ENCODE measurements at regions not wholly inside any gene's neighbourhood (a gene's known extent, or its start where the extent isn't known, plus 50 kb on each side); places are given as distances from the start of the nearest gene placed in this dataset.
A peak's percentile ranks its signal among the peaks of the same experiment; 100 is the strongest.

- no peak for TF ChIP-seq CTCF (conservative IDR thresholded peaks at IDR 0.05; ENCODE audit: control insufficient read depth, insufficient read depth, low read depth, low read length)
- no peak for DNase-seq (ENCODE audit: low read depth)
- no peak overlapping the region for H3K4me3 ChIP-seq (ENCODE audit: control insufficient read depth, low read depth, low read length)
These were observed 80.7 kb upstream of the ZNF280D start for GRCh38 chr15:56813995-56814394.

- no peak overlapping the region for H3K4me3 ChIP-seq (ENCODE audit: control insufficient read depth, low read depth, low read length)
- no peak for TF ChIP-seq CTCF (conservative IDR thresholded peaks at IDR 0.05; ENCODE audit: control insufficient read depth, insufficient read depth, low read depth, low read length)
- no peak for DNase-seq (ENCODE audit: low read depth)
These were observed 79.7 kb upstream of the ZNF280D start for GRCh38 chr15:56812961-56813360.

- H3K4me3 ChIP-seq (ENCODE audit: control insufficient read depth, low read depth, low read length), result no peak overlapping the region
- DNase-seq (ENCODE audit: low read depth), result no peak
- TF ChIP-seq CTCF (conservative IDR thresholded peaks at IDR 0.05; ENCODE audit: control insufficient read depth, insufficient read depth, low read depth, low read length), result no peak
These were observed 78.9 kb upstream of the ZNF280D start for GRCh38 chr15:56812221-56812620.

- no peak for DNase-seq (ENCODE audit: low read depth)
- H3K4me3 ChIP-seq (ENCODE audit: control insufficient read depth, low read depth, low read length), result no peak overlapping the region
- no peak for TF ChIP-seq CTCF (conservative IDR thresholded peaks at IDR 0.05; ENCODE audit: control insufficient read depth, insufficient read depth, low read depth, low read length)
These were observed 78.3 kb upstream of the ZNF280D start for GRCh38 chr15:56811586-56811985.

- DNase-seq (ENCODE audit: low read depth), result no peak
- H3K4me3 ChIP-seq (ENCODE audit: control insufficient read depth, low read depth, low read length), result no peak overlapping the region
- no peak for TF ChIP-seq CTCF (conservative IDR thresholded peaks at IDR 0.05; ENCODE audit: control insufficient read depth, insufficient read depth, low read depth, low read length)
These were observed 74.9 kb upstream of the ZNF280D start for GRCh38 chr15:56808160-56808559.

GRCh38 chr15:56806148-56806536 lies 72.8 kb upstream of the ZNF280D start:
- H3K4me3 ChIP-seq (ENCODE audit: control insufficient read depth, low read depth, low read length), result no peak overlapping the region
- no peak for DNase-seq (ENCODE audit: low read depth)
- no peak for TF ChIP-seq CTCF (conservative IDR thresholded peaks at IDR 0.05; ENCODE audit: control insufficient read depth, insufficient read depth, low read depth, low read length)

GRCh38 chr15:56805466-56806147 lies 72.3 kb upstream of the ZNF280D start:
- peak overlapping the region; percentile 34 for H3K4me3 ChIP-seq (ENCODE audit: control insufficient read depth, low read depth, low read length)
- DNase-seq (ENCODE audit: low read depth), result peak; percentile 90
- no peak for TF ChIP-seq CTCF (conservative IDR thresholded peaks at IDR 0.05; ENCODE audit: control insufficient read depth, insufficient read depth, low read depth, low read length)

Measured in fibroblast of mammary gland (primary cell).